HepG2 (cell line): ENCODE measurements at regions not wholly inside any gene's neighbourhood (a gene's known extent, or its start where the extent isn't known, plus 50 kb on each side); places are given as distances from the start of the nearest gene placed in this dataset.

Experiments
- ATAC-seq: fragments of 200-7000 bp; cut with Tn5 transposase; 3 replicates; pipeline ENCODE4 v1.9.1; 2020; ENCODE audit warnings: mild to moderate bottlenecking, moderate library complexity
- BruUV-seq: library from RNA; stranded (reverse); fragments of 400-500 nt; replicated peaks from 2 replicates; lab custom pipeline; 2021; lab: Mats Ljungman, UMichigan
- CTCF ChIA-PET: fragments of 300-600 bp; formaldehyde crosslinking; extraction: SDS; loops from one replicate; lab custom pipeline; 2021; ENCODE audit warnings: low total read pairs, inconsistent platforms, low intra/inter-chr PET ratio; lab: Yijun Ruan, JAX
- POLR2A ChIA-PET: fragments of 350-600 bp; sonication (Branson Sonifier 250); formaldehyde crosslinking; loops from one replicate; lab custom pipeline; 2020; ENCODE audit warnings: antibody characterized with exemption, inconsistent platforms; lab: Yijun Ruan, JAX
- DNase-seq: peaks from one replicate; pipeline ENCODE4 v3.0.0-alpha.2; 2015; ENCODE audit warnings: low spot score
- FAIRE-seq: peaks from 3 replicates; lab custom pipeline; 2011; peaks lifted over from hg19 to GRCh38; lab: Jason Lieb, UNC
- H2AFZ ChIP-seq: one replicate; pipeline ENCODE4 v1.6.1; 2011; ENCODE audit warnings: low read length, inconsistent platforms
- H3K27ac ChIP-seq: fragments of 300-600 bp; 3 replicates; pipeline ENCODE4 v1.8.0; 2011; ENCODE audit warnings: mixed run types, mild to moderate bottlenecking, mixed read lengths, low read length, inconsistent platforms; ENCODE audit not compliant: insufficient read depth; ENCODE audit errors: extremely low read length
- H3K27me3 ChIP-seq, 2 experiments: fragments of 200-600 bp in 1 of 2; 2 replicates in 1 of 2; 3 replicates in 1 of 2; pipeline versions ENCODE4 v1.6.0 to v1.8.0; 2011; ENCODE audit warnings: low read length in 2 of 2, mild to moderate bottlenecking in 2 of 2, moderate library complexity in 2 of 2, inconsistent platforms in 1 of 2; ENCODE audit not compliant: insufficient read depth in 2 of 2, control insufficient read depth in 1 of 2
- H3K36me3 ChIP-seq, 2 experiments: fragments of 200-600 bp in 1 of 2; replicated peaks in 1 of 2; 2 replicates in 1 of 2; 3 replicates in 1 of 2; pipeline versions ENCODE4 v1.5.1 to v1.8.0; 2011; ENCODE audit warnings: low read length in 2 of 2, inconsistent platforms in 1 of 2; ENCODE audit not compliant: insufficient read depth in 2 of 2, control insufficient read depth in 1 of 2
- H3K4me1 ChIP-seq: 2 replicates; pipeline ENCODE4 v1.5.1; 2012; ENCODE audit warnings: low read length, inconsistent platforms; ENCODE audit not compliant: insufficient read depth
- H3K4me2 ChIP-seq: 2 replicates; pipeline ENCODE4 v1.6.0; 2011; ENCODE audit warnings: low read depth, low read length, inconsistent platforms
- H3K4me3 ChIP-seq, 3 experiments: fragments of 200-600 bp in 1 of 3; sonication (generic), shearing (Covaris generic) in 1 of 3; replicated peaks in 1 of 3; 2 replicates each; pipeline ENCODE4 v1.5.1; 2011 to 2016; ENCODE audit warnings: low read length in 3 of 3, inconsistent platforms in 2 of 3, low read depth in 2 of 3, mild to moderate bottlenecking in 2 of 3, control low read depth in 1 of 3, mixed read lengths in 1 of 3; ENCODE audit not compliant: insufficient read depth in 1 of 3
- H3K79me2 ChIP-seq: one replicate; pipeline ENCODE4 v1.6.1; 2011; ENCODE audit warnings: low read length, inconsistent platforms; ENCODE audit not compliant: insufficient read depth
- H3K9ac ChIP-seq: 2 replicates; pipeline ENCODE4 v1.6.0; 2011; ENCODE audit warnings: mild to moderate bottlenecking, low read depth, low read length, inconsistent platforms; ENCODE audit not compliant: insufficient read depth
- H3K9me3 ChIP-seq: 2 replicates; pipeline ENCODE4 v1.5.1; 2012; ENCODE audit warnings: mild to moderate bottlenecking, low read length
- H4K20me1 ChIP-seq: 2 replicates; pipeline ENCODE4 v1.6.0; 2011; ENCODE audit warnings: inconsistent platforms, mild to moderate bottlenecking, low read length, moderate library complexity; ENCODE audit not compliant: insufficient read depth
- ARID5B ChIP-seq: IDR thresholded peaks from 2 replicates; pipeline ENCODE4 v1.4.0; 2020; ENCODE audit warnings: mild to moderate bottlenecking, missing genetic modification reagents
- DR1 ChIP-seq: sonication (generic); formaldehyde crosslinking; IDR thresholded peaks from 2 replicates; pipeline ENCODE4 v1.8.0; 2021; ENCODE audit warnings: mild to moderate bottlenecking, missing genetic modification reagents, inconsistent platforms
- GRHL1 ChIP-seq: sonication (generic); formaldehyde crosslinking; conservative IDR thresholded peaks from 2 replicates; pipeline ENCODE4 v1.8.0; 2022; ENCODE audit warnings: missing genetic modification reagents
- HOXA7 ChIP-seq: sonication (generic); formaldehyde crosslinking; IDR thresholded peaks from 2 replicates; pipeline ENCODE4 v1.8.1; 2022; ENCODE audit warnings: mild to moderate bottlenecking, missing genetic modification reagents, moderate library complexity
- JARID2 ChIP-seq: sonication (generic); formaldehyde crosslinking; IDR thresholded peaks from 2 replicates; pipeline ENCODE4 v1.8.1; 2023; ENCODE audit warnings: missing genetic modification reagents, inconsistent platforms; ENCODE audit not compliant: insufficient replicate concordance
- NFE2L1 ChIP-seq: sonication (generic); formaldehyde crosslinking; IDR thresholded peaks from 2 replicates; pipeline ENCODE4 v1.4.0; 2020; ENCODE audit warnings: missing genetic modification reagents, mild to moderate bottlenecking, borderline replicate concordance
- PHF5A ChIP-seq: IDR thresholded peaks from one replicate; pipeline ENCODE4 v1.6.1; 2018; ENCODE audit warnings: low read depth, missing genetic modification reagents; ENCODE audit not compliant: unreplicated experiment
- RELA ChIP-seq: sonication (generic); formaldehyde crosslinking; IDR thresholded peaks from 2 replicates; pipeline ENCODE4 v1.4.0; 2020; ENCODE audit warnings: missing genetic modification reagents
- SIX1 ChIP-seq: sonication (generic); formaldehyde crosslinking; IDR thresholded peaks from 2 replicates; pipeline ENCODE4 v1.4.0; 2020; ENCODE audit warnings: missing genetic modification reagents, borderline replicate concordance
- TEAD2 ChIP-seq: sonication (generic); formaldehyde crosslinking; IDR thresholded peaks from 2 replicates; pipeline ENCODE4 v1.9.0; 2021; ENCODE audit warnings: missing genetic modification reagents
- ZNF484 ChIP-seq: sonication (generic); formaldehyde crosslinking; IDR thresholded peaks from 2 replicates; pipeline ENCODE4 v1.5.1; 2020; ENCODE audit warnings: mild to moderate bottlenecking, low read depth, missing genetic modification reagents, borderline replicate concordance
- WGBS: methylation state at CpG from one replicate; pipeline ENCODE4 v1.1.6; 2017; ENCODE audit warnings: low lambda C conversion rate; 5-methylcytosine and 5-hydroxymethylcytosine counted together
- in situ Hi-C: cut with HindIII; loops from 2 replicates; pipeline ENCODE4 v1.10.0; 2017; ENCODE audit warnings: low pct_unique_long_range_greater_than_20kb; ENCODE audit not compliant: extremely low pct_ligation_motif_present
- intact Hi-C: fragments of 100-400 bp; cut with micrococcal nuclease; formaldehyde crosslinking; loops from one replicate; pipeline ENCODE4 v1.10.0; 2022; ENCODE audit not compliant: unreplicated experiment
- TF ChIP-seq, protein P1 (sequence below): sonication (generic); formaldehyde crosslinking; IDR thresholded peaks from 2 replicates; pipeline ENCODE4 v1.4.0; 2020; ENCODE audit warnings: missing genetic modification reagents; ENCODE audit errors: not compliant biosample characterization

- Histone ChIP-seq H3K27me3 (no peaks in the 10 kb centered on the region), H3K4me1 (no peaks in the 10 kb centered on the region), H4K20me1 (no peaks in the 10 kb centered on the region), H3K36me3 (no peaks in the 10 kb centered on the region), H3K27ac (no peak overlapping the region), H3K9me3 (peaks cover 6% of the 10 kb centered on the region; the same call in 1 of the 2 replicates), H3K79me2 (no peaks in the 10 kb centered on the region), H3K4me2 (no peak overlapping the region), H3K9ac (no peak overlapping the region), H2AFZ (no peak overlapping the region), H3K4me3 (no peak overlapping the region)
- DNase-seq (no peak), ATAC-seq (no peak), FAIRE-seq (no peak)
- no peak for TF ChIP-seq NFE2L1 (CRISPR knock-in tag)
- TF ChIP-seq SIX1, result no peak
- no peak for TF ChIP-seq DR1 (CRISPR knock-in tag)
- TF ChIP-seq GRHL1 (CRISPR knock-in tag), result no peak
- no peak for TF ChIP-seq ZNF484 (CRISPR knock-in tag)
- no peak for TF ChIP-seq PHF5A
- TF ChIP-seq, protein P1, sequence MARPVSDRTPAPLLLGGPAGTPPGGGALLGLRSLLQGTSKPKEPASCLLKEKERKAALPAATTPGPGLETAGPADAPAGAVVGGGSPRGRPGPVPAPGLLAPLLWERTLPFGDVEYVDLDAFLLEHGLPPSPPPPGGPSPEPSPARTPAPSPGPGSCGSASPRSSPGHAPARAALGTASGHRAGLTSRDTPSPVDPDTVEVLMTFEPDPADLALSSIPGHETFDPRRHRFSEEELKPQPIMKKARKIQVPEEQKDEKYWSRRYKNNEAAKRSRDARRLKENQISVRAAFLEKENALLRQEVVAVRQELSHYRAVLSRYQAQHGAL (CRISPR knock-in tag), result no peak
- no peak for TF ChIP-seq TEAD2 (CRISPR knock-in tag)
- no peak for TF ChIP-seq HOXA7
- TF ChIP-seq JARID2, result no peak
- no peak for TF ChIP-seq RELA
- TF ChIP-seq ARID5B (CRISPR knock-in tag), result no peak
- BruUV-seq, result no TSS peak
- in situ Hi-C loops (no loop called here), intact Hi-C loops (no loop called here)
- ChIA-PET POLR2A (no interaction called here), CTCF (no interaction called here)
- WGBS, result 11% methylated on average over 6 of the region's 6 CpGs
These were observed 415.4 kb upstream of the AUTS2 start for GRCh38 chr7:69182596-69183467.
